GM23338 (cell line): ENCODE measurements at regions not wholly inside any gene's neighbourhood (a gene's known extent, or its start where the extent isn't known, plus 50 kb on each side); places are given as distances from the start of the nearest gene placed in this dataset.

Experiments used
- CREB1 ChIP-seq: fragments of 250-450 bp; sonication (Bioruptor Pico); IDR thresholded peaks from 2 replicates; pipeline ENCODE4 v1.5.0; 2020; ENCODE audit warnings: low read depth, mild to moderate bottlenecking, moderate library complexity
- CTCF ChIP-seq, 2 experiments: fragments of 200-600 bp in 1 of 2; sonication (generic) in 1 of 2; conservative IDR thresholded peaks; 2 replicates each; pipeline versions ENCODE4 v1.5.1 to v1.6.1; 2016 to 2017; ENCODE audit warnings: antibody characterized with exemption in 2 of 2, low read depth in 2 of 2, mild to moderate bottlenecking in 2 of 2, moderate library complexity in 1 of 2
- ETS1 ChIP-seq: IDR thresholded peaks from 2 replicates; pipeline ENCODE4 v1.6.1; 2016; ENCODE audit warnings: antibody characterized with exemption
- EZH2 ChIP-seq: fragments of 200-600 bp; sonication (generic); IDR thresholded peaks from one replicate; pipeline ENCODE4 v1.8.0; 2017; ENCODE audit warnings: antibody characterized with exemption, mild to moderate bottlenecking, low read depth; ENCODE audit not compliant: unreplicated experiment
- EZH2phosphoT487 ChIP-seq: fragments of 200-600 bp; sonication (generic); IDR thresholded peaks from one replicate; pipeline ENCODE4 v1.8.1; 2018; ENCODE audit warnings: antibody characterized with exemption; ENCODE audit not compliant: unreplicated experiment
- JUNB ChIP-seq: IDR thresholded peaks from one replicate; pipeline ENCODE4 v1.6.1; 2016; ENCODE audit warnings: antibody characterized with exemption; ENCODE audit not compliant: unreplicated experiment
- POLR2AphosphoS5 ChIP-seq: IDR thresholded peaks from 2 replicates; pipeline ENCODE4 v1.6.1; 2016; ENCODE audit warnings: antibody characterized with exemption, low read depth
- REST ChIP-seq: IDR thresholded peaks from one replicate; pipeline ENCODE4 v1.6.1; 2018; ENCODE audit warnings: antibody characterized with exemption; ENCODE audit not compliant: unreplicated experiment
- ZNF331 ChIP-seq: fragments of 250-450 bp; sonication (Bioruptor Pico); IDR thresholded peaks from 2 replicates; pipeline ENCODE4 v1.5.0; 2020; ENCODE audit warnings: low read depth, mild to moderate bottlenecking, moderate library complexity

GRCh38 chr5:67814569-67815311 lies 400.8 kb upstream of the PIK3R1 start:
- TF ChIP-seq CTCF (conservative IDR thresholded peaks at IDR 0.05; ENCODE audit: low read depth in 2 of 2) (no peak), ETS1 (no peak), CREB1 (CRISPR knock-in tag) (no peak), REST (no peak), ZNF331 (no peak), EZH2 (no peak), JUNB (no peak), POLR2AphosphoS5 (no peak), EZH2phosphoT487 (no peak)
